Peyer's patch (tissue), 4 donors: ENCODE measurements at regions not wholly inside any gene's neighbourhood (a gene's known extent, or its start where the extent isn't known, plus 50 kb on each side); places are given as distances from the start of the nearest gene placed in this dataset.

Source experiments
- CTCF ChIP-seq, 6 experiments: fragments of 450-650 bp in 4 of 6; fragments of 200-600 bp in 2 of 6; sonication (generic) in 1 of 6; IDR thresholded peaks; one replicate each; pipeline ENCODE4 v1.5.1; 2017 to 2019; ENCODE audit warnings: antibody characterized with exemption in 6 of 6, mild to moderate bottlenecking in 3 of 6, moderate library complexity in 1 of 6
- POLR2A ChIP-seq, 2 donors: fragments of 450-650 bp; IDR thresholded peaks; one replicate each; pipeline ENCODE4 v1.5.1; 2017; ENCODE audit warnings: antibody characterized with exemption in 2 of 2, mild to moderate bottlenecking in 2 of 2, moderate library complexity in 2 of 2

GRCh38 chr20:60313614-60314013, 355.4 kb downstream of the CDH26 start:
- TF ChIP-seq CTCF (IDR thresholded peaks at IDR 0.05) = no peak
- no peak for TF ChIP-seq POLR2A (IDR thresholded peaks at IDR 0.05)
